ENCODE measurements at regions not wholly inside any gene's neighbourhood (a gene's known extent, or its start where the extent isn't known, plus 50 kb on each side); places are given as distances from the start of the nearest gene placed in this dataset.

- no peak overlapping the region for H3K4me3 ChIP-seq (replicated peaks; ENCODE audit: low read depth, low read length)
- TF ChIP-seq CTCF (IDR thresholded peaks at IDR 0.05; ENCODE audit: low read depth, low read length, missing control alignments) = no peak
- DNase-seq (ENCODE audit: extremely low read depth, low read depth) = no peak
These were observed 2118.8 kb upstream of the WWC1 start for GRCh38 chr5:166172597-166172996.

GRCh38 chr5:166178411-166179080 is 2112.9 kb upstream of the WWC1 start:
- no peak for DNase-seq (ENCODE audit: extremely low read depth, low read depth)
- no peak for TF ChIP-seq CTCF (IDR thresholded peaks at IDR 0.05; ENCODE audit: low read depth, low read length, missing control alignments)
- no peak overlapping the region for H3K4me3 ChIP-seq (replicated peaks; ENCODE audit: low read depth, low read length)

- no peak overlapping the region for H3K4me3 ChIP-seq (replicated peaks; ENCODE audit: low read depth, low read length)
- DNase-seq (ENCODE audit: extremely low read depth, low read depth) = no peak
- TF ChIP-seq CTCF (IDR thresholded peaks at IDR 0.05; ENCODE audit: low read depth, low read length, missing control alignments) = no peak
These were observed 2106.3 kb upstream of the WWC1 start for GRCh38 chr5:166185185-166185584.

GRCh38 chr5:166188501-166189325 is 2102.7 kb upstream of the WWC1 start:
- no peak overlapping the region for H3K4me3 ChIP-seq (replicated peaks; ENCODE audit: low read depth, low read length)
- no peak for TF ChIP-seq CTCF (IDR thresholded peaks at IDR 0.05; ENCODE audit: low read depth, low read length, missing control alignments)
- DNase-seq (ENCODE audit: extremely low read depth, low read depth) = no peak

- no peak for DNase-seq (ENCODE audit: extremely low read depth, low read depth)
- TF ChIP-seq CTCF (IDR thresholded peaks at IDR 0.05; ENCODE audit: low read depth, low read length, missing control alignments) = no peak
These were observed 2098.7 kb upstream of the WWC1 start for GRCh38 chr5:166192696-166193095.

GRCh38 chr5:166195981-166196380 is 2095.5 kb upstream of the WWC1 start:
- TF ChIP-seq CTCF (IDR thresholded peaks at IDR 0.05; ENCODE audit: low read depth, low read length, missing control alignments) = no peak
- no peak overlapping the region for H3K4me3 ChIP-seq (replicated peaks; ENCODE audit: low read depth, low read length)
- DNase-seq (ENCODE audit: extremely low read depth, low read depth) = no peak

More at GRCh38 chr5:166192696-166193095, 2098.7 kb upstream of the WWC1 start:
- H3K4me3 ChIP-seq (replicated peaks; ENCODE audit: low read depth, low read length) = no peak overlapping the region
